GM19324 (cell line): ENCODE measurements at regions not wholly inside any gene's neighbourhood (a gene's known extent, or its start where the extent isn't known, plus 50 kb on each side); places are given as distances from the start of the nearest gene placed in this dataset.

Experiments
- ATAC-seq: cut with Tn5 transposase; IDR thresholded peaks from one replicate; pipeline ENCODE4 v1.9.1; 2021; ENCODE audit warnings: mild to moderate bottlenecking, moderate library complexity; ENCODE audit not compliant: unreplicated experiment, low FRiP score

- no peak for ATAC-seq
These were observed 224.7 kb upstream of the SATB1 start for GRCh38 chr3:18649666-18650363.

- no peak for ATAC-seq
These were observed 223.8 kb upstream of the SATB1 start for GRCh38 chr3:18648868-18649462.

GRCh38 chr3:18648159-18648558 lies 223.0 kb upstream of the SATB1 start:
- ATAC-seq, result no peak

GRCh38 chr3:18645619-18646018 lies 220.5 kb upstream of the SATB1 start:
- ATAC-seq, result no peak

GRCh38 chr3:18643281-18643680 lies 218.1 kb upstream of the SATB1 start:
- no peak for ATAC-seq

GRCh38 chr3:18641916-18642315 lies 216.8 kb upstream of the SATB1 start:
- no peak for ATAC-seq

- no peak for ATAC-seq
These were observed 210.1 kb upstream of the SATB1 start for GRCh38 chr3:18635215-18635614.

- ATAC-seq, result no peak
These were observed 209.3 kb upstream of the SATB1 start for GRCh38 chr3:18634461-18634860.

GRCh38 chr3:18633002-18633401 lies 207.9 kb upstream of the SATB1 start:
- no peak for ATAC-seq

GRCh38 chr3:18630295-18630694 lies 205.2 kb upstream of the SATB1 start:
- ATAC-seq, result no peak

GRCh38 chr3:18625085-18625484 lies 199.9 kb upstream of the SATB1 start:
- ATAC-seq, result no peak

- ATAC-seq, result no peak
These were observed 198.1 kb upstream of the SATB1 start for GRCh38 chr3:18623220-18623619.

GRCh38 chr3:18618723-18619122 lies 193.6 kb upstream of the SATB1 start:
- ATAC-seq, result no peak

- ATAC-seq, result no peak
These were observed 186.9 kb upstream of the SATB1 start for GRCh38 chr3:18611991-18612390.

- ATAC-seq, result no peak
These were observed 184.0 kb upstream of the SATB1 start for GRCh38 chr3:18609187-18609586.

GRCh38 chr3:18597919-18598318 lies 172.8 kb upstream of the SATB1 start:
- no peak for ATAC-seq

- no peak for ATAC-seq
These were observed 168.1 kb upstream of the SATB1 start for GRCh38 chr3:18593231-18593630.

GRCh38 chr3:18591120-18591519 lies 166.0 kb upstream of the SATB1 start:
- no peak for ATAC-seq

GRCh38 chr3:18586076-18586475 lies 160.9 kb upstream of the SATB1 start:
- ATAC-seq, result no peak

- ATAC-seq, result no peak
These were observed 160.1 kb upstream of the SATB1 start for GRCh38 chr3:18585004-18585968.

- no peak for ATAC-seq
These were observed 155.1 kb upstream of the SATB1 start for GRCh38 chr3:18580268-18580667.
